NCI-H2227 (cell line): ENCODE measurements at regions not wholly inside any gene's neighbourhood (a gene's known extent, or its start where the extent isn't known, plus 50 kb on each side); places are given as distances from the start of the nearest gene placed in this dataset.
A peak's percentile ranks its signal among the peaks of the same experiment; 100 is the strongest.
"Not testable (repeated sequence)": the region's sequence is repeated elsewhere in the genome, so short reads cannot be mapped to it uniquely, and the experiment has no call there.

Experiments
- DNase-seq: peaks from one replicate; lab custom pipeline; 2025; ENCODE audit not compliant: unreplicated experiment; lab: John Stamatoyannopoulos, UW

DNA sequence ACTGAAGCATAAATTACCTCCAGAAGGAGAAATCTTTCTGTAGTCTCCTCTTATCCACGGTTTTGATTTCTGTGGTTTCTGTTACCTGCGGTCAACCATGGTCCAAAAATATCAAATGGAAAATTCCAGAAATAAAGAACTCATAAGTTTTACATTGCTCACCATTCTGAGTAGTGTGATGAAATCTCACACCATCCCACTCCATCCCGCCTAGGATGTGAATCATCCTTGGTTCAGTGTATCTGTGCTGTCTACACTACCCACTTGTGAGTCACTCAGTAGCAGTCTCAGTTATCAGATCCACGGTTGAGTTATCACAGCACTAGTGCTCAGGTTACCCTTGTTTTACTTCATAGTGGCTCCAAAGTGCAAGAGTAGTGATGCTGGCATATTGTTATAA is 371.2 kb downstream of the NFIB start:
- DNase-seq = no peak

DNA sequence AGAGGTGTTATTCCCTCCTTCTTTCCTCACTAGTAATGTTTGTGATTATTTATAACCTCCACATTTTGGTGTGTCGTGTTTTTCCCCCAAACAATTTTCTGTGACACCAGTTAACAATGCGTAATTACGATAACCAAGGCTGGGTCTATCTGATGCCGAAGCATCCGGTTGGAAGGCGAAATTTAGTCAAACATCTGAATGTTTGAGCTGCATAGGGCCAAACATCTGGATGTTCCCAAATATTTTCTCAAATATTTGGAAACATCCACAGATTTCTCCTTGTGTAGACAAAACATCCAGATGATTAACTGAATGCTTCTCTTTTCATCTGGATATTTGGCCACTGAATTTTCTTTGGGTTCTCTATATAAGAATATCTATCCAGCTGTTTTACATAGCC is 371.7 kb downstream of the NFIB start:
- DNase-seq = no peak

DNA sequence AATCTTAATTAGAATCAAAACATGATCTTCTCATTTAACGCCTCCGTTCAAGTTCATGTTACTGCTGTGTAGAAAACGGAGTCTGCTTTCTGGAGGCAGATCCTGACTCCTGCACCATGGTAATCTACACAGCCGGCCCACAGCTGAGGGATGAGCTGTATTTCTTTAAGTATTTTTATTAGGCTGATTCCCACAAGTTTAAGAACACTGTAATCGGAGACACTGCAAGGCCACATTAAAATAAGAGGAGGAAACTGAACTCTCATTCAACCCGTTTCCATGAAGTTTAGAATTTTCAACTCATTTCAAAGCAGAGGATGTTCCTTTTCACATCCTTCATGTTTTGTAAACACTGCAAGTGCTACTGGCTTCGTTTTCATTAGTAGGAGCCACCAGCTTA is 372.2 kb downstream of the NFIB start:
- DNase-seq = no peak

DNA sequence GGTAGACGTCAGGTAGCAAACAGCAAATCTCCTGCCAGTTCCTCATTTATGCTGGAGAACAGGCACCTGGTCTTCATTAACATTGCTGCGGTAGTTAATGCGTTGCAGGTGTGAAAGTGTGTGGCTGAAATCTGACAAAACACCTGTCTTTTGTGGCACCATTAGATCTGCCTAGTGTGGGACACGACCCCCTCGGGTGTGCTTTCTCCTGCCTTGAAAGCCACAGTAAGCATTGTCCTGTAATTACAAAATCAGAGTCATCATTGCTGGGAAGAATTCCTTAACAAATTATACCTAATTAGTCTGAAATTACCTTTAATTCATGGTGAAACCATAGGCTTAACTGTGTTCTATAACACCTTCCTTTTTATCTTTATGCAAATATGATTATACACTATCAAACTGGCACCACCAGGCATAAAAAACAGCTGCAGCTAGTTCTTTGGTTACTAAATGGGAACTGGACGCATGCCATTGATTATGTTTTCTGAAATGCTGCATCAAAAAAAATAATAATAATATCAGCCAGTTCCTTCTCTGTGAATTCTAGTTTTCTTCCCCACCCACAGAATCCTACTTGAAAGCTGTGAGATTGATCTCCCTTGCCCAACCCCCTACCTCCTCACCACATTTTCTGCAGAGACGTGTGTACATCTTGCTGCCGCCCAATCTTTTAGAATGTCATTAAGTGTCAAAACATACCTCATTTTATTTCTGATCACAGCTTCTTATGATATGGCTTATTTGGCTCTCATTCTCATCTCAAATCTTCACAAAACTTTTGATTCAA is 374.0 kb downstream of the NFIB start:
- DNase-seq = no peak

DNA sequence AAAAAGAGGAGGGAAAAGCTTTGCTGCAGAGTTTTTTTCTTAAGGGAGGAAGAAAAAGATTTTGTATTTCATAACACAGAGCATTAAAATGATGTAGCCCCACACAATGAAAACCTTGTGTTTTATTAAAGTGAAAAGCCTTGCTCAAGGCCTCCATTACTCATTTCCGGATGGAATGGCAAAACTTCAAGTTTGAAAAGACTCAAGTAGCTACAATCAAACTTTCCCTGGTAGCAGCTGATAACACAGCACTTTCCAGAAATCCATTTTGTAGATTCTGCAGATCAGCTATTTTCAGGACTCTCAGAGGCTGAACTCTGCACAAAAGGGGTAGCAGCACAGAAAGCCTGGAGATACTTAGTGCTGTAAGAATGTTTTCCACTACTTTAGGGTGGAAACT is 374.8 kb downstream of the NFIB start:
- peak; percentile 49 for DNase-seq

DNA sequence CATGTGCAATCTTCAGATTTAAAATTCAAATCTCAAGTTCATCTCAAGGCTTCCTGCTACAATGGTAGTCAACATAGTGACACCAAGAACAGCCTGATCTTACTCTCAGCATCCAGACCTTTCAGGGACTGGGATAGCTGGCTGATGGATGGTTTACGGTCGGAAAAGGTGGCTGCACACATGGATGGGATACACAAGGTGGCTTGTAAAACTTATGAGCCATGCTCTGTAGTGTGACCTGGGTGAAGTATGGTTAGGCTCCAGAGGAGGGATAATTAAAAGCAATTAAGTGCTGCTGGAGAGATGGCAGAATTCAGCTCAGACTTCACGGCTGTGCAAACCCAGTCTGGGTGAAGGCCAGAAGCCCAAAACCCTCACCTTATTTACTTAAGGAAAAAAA is 379.5 kb downstream of the NFIB start:
- no peak for DNase-seq

DNA sequence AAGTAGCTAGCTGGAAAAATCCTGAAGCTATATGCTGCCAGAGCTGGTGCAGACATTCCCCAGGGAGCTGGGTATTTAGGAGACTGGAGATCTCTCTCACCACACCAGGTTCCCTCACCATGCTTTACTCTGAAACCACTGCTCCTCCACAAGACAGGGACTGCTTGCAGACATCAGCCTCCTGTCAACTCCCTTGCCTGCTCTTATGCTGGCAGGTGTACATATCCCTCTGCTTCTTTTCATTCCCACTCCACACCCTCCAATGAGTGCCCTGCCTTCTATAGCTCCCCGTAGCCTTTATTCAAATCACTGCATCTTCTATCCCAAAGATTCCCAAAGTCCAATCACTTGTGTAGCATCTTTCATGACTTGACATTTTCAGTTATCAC is 380.7 kb downstream of the NFIB start:
- no peak for DNase-seq

DNA sequence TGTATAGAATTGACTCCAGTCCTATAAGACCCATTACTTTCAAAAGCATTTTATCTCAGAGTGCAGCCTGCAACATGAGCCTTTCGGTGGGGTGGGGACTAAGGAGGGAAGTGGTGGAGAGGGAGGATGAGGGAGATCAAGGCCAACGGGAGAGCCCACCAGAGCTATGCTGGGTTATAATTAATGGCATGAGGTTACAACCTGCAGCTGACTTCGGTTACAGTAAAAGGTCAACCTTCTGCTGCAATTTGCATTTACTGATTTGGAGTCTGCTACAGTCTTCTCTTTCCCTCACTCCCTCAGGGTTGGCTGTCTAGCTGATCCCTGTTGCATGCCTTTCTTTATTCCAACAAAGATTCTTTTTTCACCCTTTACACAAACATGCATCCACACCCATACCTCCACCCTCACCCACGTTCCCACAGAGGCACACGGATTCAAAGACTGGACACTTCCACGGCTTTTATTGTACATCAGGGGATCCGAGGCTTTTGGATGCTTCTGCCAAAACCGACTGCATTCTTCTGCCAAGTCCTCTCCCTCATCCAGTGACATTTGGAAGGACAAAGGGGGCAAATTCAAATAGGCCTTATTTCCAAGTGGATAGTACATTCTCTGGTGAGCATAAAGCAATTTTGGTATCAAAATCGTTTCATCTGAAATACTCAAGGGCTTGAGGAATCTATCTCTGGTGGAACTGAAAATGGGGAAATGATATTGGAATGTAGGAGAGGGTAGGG is 381.2 kb downstream of the NFIB start:
- no peak for DNase-seq

DNA sequence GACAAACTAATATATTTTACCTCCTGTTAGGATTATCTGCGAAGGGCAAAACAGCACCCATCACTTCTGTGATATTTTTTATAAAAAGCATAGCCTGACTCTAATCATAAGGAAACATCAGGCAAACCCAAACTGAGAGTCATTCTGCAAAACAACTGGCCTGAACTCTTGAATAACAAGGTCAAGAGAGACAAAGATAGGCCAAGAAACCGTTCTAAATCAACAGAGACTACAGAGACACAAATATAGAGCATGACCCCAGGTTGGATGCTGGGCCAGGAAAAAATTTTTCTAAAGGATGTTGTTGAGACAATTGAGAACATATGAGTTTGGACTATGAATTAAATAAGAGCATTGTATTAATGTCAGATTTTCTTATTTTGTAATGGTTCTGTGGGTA is 384.9 kb downstream of the NFIB start:
- DNase-seq = no peak

DNA sequence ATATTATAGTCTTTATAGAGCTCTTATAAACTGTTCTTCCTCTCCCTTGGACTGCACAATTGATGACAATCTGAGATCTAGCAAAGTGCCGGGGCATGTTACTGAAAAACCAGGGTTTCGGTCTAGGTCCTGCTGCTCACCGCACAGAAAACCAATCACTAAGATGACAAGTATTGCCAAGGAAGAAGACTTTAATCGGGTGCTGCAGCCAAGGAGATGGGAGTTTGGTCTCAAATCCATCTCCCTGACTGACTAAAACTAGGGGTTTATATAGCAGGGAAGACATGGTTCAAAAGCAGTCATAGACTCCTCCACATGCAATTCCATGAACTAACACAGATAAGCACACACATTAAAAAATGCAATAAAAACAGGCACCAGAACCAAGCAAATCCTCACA is 390.6 kb downstream of the NFIB start:
- no peak for DNase-seq

DNA sequence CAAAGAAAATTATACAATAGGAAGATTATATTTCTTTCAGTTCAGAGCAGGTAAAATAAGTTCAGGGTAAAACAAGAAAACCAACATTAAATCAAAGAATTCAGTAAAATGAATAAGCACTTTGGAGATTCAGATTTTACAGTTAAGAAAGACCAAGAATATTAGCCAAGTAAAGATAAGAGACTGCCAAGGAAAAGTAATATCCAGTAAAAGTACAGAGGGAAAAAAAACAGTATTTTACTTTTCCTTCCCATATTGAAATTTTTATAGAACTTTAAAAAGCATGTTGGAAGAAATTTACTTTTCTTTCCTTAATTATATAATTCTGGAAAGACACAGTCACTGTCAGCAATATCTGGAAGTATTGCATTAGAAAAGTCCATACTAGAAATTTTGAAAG is 393.4 kb downstream of the NFIB start:
- no peak for DNase-seq

DNA sequence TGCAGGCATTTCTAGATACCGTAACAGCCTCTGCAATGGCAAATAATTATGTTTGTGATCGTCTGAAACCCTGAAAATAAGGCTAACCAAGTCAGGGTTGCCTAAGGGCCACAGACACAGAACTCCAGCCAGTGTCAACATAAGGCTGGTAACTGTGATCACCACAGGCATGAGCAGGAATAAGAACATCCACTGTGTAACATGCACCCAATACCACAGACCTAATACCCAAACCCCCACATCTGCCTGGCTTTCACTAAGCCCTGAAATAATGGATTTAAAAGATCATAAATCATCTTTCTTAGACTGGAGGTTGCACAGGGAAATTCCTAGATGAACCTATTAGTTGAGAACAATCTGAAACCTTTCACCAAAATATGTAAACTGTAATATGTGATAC is 394.5 kb downstream of the NFIB start:
- DNase-seq = no peak

DNA sequence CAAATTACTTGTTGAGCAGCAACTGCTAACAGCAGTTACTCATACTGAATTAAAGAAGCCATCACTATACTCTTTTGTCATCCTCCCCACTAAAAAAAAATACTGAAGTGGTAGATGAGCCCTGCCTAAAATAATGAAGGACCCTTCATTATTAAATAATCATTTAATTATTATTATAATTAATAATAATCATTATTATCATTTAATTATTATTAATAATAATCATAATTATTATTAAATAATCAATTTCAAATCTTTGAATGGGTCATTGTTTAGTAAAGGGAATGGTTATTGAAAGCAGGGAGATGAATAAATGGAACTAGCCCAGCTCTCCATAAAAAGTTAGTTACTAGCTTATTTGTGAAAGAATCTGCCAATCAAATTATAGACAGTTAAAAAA is 396.4 kb downstream of the NFIB start:
- DNase-seq = no peak

DNA sequence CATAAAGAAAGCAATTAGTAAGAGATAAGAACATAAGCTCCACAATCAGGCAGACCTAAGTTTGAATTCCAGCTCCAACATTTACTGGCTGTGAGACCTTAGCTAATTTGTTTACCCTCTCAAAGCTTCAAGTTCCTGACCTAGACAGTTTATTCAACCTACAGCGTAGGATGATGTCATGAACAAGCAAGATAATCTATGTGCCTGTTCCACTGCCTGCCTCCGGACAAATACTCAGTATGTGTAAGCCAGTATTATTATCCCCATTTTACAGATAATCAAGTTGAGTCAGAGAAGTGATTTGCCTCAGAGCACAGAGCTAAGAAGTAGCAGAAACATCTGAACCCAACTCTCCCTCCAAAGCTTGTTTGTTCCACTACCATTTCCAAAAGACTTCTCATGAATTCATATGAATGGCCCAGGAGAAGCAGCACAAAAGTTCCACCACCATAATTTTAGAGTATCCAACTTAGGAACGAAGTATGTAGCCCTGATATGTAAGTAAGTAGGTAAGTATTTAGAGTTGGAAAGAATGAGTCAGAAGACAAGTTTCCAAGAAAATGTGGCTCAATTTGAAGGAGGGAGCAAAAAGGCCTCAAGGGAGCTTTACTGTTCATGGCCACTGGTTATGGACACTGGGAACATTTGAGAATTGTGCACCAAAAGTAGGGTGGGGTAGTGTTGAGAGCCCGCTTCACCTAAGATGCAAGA is 398.2 kb downstream of the NFIB start:
- no peak for DNase-seq

DNA sequence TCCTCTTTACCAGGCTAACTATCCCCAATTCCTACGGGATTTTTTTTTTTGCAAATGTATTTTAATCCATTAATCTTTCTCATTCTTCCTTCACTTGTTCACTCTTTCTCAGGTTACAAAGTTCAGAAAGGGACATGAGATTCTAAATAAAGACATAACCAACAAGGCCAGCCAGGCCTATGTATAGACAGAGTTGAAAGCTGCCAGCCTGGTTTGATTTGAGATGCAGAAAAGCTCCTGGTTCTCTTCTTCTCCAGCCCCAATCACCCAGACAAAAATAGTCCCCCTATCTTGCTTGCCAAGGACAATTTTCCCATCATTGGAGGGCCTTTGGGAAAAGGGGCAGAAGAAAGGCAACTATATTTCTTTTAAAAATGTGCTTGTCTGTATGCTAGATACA is 398.8 kb downstream of the NFIB start:
- DNase-seq = no peak

DNA sequence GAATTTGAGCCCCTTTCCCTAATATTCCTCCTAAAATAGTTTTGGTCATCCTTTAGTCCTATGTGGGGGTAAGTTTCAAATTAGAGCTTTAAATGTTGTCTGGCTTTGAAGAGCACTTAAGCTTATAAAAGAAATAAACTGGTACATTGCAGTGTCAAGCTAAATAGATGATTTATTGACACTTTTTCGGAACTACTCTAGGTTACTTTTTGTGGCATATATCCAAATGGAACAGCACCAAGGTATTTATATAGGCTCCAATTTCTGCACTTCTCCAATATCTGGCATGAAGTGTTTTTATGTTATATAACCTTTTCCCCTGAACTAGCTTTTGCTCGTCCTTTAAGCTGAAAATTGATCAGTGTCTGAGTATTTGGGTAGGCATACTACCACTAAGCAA is 402.5 kb downstream of the NFIB start:
- no peak for DNase-seq

DNA sequence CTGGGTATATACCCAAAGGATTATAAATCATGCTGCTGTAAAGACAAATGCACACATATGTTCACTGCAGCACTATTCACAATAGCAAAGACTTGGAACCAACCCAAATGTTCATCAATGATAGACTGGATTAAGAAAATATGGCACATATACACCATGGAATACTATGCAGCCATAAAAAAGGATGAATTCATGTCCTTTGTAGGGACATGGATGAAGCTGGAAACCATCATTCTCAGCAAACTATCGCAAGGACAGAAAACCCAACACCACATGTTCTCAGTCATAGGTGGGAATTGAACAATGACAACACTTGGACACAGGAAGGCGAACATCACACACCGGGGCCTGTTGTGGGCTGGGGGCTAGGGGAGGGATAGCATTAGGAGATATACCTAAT is 406.1 kb downstream of the NFIB start:
- not testable (repeated sequence) for DNase-seq

DNA sequence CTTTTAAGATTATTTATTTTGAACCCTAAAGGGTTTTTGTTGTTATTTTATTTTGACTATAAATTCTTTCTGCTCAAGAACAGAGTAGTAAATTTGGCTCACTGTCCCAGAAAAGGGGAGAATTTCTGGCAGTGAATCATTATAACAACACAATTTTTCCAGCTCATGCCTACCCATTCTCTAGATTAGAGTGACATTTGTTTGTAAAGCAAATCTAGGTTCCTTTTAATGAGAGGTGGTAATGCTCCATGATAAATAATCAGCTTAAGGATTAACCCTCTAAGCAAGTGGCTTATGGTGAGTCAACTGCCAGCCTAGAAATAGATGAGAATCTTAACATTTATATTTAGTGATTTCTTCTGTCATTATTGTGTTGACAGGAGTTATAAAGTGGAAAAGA is 409.2 kb downstream of the NFIB start:
- no peak for DNase-seq

DNA sequence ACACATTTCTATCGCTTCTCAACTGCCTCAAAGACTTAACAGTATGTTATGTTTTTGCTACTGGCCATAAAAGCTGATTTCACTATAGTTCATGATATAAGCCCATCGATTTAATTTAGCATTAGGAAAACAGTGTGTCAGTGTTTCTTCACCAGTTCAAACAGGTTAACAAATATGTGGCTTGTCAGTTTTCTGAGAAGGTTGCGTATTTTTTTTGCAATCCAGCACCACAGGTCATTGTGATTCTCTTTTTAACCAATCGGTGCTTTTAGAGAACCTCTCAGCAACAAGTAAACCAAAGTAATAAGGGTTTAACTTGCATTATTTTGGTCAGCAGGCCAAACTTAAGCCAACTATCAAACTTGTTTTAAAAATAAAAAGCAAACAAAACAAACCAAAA is 409.6 kb downstream of the NFIB start:
- no peak for DNase-seq

DNA sequence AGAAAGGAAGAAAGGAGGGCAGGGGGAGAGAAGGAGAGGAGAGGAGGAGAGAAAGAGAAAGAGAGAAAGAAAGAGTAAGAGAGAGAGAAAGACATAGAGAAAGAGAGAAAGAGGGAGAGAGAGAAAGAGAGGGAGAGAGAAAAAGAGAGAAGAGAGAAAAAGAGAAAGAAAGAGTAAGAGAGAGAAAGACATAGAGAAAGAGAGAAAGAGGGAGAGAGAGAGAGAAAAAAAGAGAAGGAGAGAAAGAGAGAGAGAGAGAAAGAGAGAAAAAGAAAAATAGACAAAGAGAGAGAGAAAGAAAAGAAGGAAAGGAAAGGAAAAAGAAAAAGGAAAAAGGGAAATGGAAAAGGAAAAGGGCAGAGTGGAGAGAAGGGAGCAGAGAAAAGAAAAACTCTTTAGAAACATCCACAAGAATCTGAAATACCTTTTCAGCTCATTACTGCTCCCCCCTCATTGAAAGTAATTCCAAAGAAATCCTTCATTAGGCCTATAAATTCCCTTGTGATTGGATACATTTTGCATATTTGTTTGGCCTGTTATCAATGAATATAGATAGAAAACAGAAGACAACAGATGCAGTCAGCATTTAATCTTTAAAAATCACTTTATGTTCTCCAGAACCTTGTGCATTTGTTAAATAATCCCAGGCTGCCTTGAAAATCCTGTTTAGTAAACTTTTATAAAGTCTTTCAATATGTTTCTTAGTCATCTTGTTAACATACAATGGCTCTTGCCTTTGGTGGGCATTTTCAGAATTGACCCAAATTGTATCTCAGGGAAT is 411.5 kb downstream of the NFIB start:
- no peak for DNase-seq

DNA sequence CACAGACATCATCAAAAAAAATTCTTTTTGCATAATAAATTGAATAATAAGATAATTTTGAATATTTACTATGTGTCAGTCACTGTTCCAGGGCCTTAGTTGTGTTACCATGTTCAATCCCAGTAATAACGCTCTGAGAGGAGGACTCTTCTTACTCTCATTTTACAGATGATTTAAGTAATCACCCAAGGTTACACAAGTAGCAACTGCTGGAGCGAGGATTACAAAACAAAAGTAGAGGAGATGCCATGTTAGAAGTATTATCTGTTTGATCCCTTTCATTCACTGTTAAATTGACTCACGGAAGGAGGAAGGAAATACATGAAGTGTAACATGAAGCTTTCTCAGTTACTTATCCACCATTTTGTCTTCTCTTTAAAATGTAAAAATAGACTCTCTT is 412.8 kb downstream of the NFIB start:
- DNase-seq = no peak
